H1 (cell line): ENCODE measurements at regions not wholly inside any gene's neighbourhood (a gene's known extent, or its start where the extent isn't known, plus 50 kb on each side); places are given as distances from the start of the nearest gene placed in this dataset.

Experiments
- CEBPB ChIP-seq: IDR thresholded peaks from 2 replicates; pipeline ENCODE4 v1.6.1; 2012; ENCODE audit warnings: low read depth, low read length
- CHD2 ChIP-seq: IDR thresholded peaks from 2 replicates; pipeline ENCODE4 v1.6.1; 2012; ENCODE audit warnings: low read length, improper control_type of control experiment
- RBBP5 ChIP-seq: IDR thresholded peaks from 2 replicates; pipeline ENCODE4 v1.7.1; 2012; ENCODE audit warnings: low read depth, mild to moderate bottlenecking, inconsistent platforms, low read length, moderate library complexity, borderline replicate concordance
- SIX5 ChIP-seq: IDR thresholded peaks from 2 replicates; pipeline ENCODE4 v1.6.1; 2011; ENCODE audit warnings: mild to moderate bottlenecking, low read depth, low read length
- YY1 ChIP-seq: IDR thresholded peaks from 2 replicates; pipeline ENCODE4 v1.6.1; 2011; ENCODE audit warnings: low read depth, mild to moderate bottlenecking, low read length
- TF ChIP-seq, protein P1 (sequence below): fragments of 300-600 bp; sonication (generic); IDR thresholded peaks from 2 replicates; pipeline ENCODE4 v1.7.1; 2012; ENCODE audit warnings: low read length, moderate library complexity, mild to moderate bottlenecking, inconsistent platforms; ENCODE audit not compliant: insufficient replicate concordance
- TF ChIP-seq, protein P2 (sequence below): IDR thresholded peaks from 2 replicates; pipeline ENCODE4 v1.6.1; 2011; ENCODE audit warnings: low read length, improper control_type of control experiment
- TF ChIP-seq, protein P3 (sequence below): IDR thresholded peaks from 2 replicates; pipeline ENCODE4 v1.6.1; 2012; ENCODE audit warnings: inconsistent platforms

GRCh38 chr17:33531311-33531710 lies 238.2 kb upstream of the ASIC2 start (continued):
- TF ChIP-seq, protein P1, sequence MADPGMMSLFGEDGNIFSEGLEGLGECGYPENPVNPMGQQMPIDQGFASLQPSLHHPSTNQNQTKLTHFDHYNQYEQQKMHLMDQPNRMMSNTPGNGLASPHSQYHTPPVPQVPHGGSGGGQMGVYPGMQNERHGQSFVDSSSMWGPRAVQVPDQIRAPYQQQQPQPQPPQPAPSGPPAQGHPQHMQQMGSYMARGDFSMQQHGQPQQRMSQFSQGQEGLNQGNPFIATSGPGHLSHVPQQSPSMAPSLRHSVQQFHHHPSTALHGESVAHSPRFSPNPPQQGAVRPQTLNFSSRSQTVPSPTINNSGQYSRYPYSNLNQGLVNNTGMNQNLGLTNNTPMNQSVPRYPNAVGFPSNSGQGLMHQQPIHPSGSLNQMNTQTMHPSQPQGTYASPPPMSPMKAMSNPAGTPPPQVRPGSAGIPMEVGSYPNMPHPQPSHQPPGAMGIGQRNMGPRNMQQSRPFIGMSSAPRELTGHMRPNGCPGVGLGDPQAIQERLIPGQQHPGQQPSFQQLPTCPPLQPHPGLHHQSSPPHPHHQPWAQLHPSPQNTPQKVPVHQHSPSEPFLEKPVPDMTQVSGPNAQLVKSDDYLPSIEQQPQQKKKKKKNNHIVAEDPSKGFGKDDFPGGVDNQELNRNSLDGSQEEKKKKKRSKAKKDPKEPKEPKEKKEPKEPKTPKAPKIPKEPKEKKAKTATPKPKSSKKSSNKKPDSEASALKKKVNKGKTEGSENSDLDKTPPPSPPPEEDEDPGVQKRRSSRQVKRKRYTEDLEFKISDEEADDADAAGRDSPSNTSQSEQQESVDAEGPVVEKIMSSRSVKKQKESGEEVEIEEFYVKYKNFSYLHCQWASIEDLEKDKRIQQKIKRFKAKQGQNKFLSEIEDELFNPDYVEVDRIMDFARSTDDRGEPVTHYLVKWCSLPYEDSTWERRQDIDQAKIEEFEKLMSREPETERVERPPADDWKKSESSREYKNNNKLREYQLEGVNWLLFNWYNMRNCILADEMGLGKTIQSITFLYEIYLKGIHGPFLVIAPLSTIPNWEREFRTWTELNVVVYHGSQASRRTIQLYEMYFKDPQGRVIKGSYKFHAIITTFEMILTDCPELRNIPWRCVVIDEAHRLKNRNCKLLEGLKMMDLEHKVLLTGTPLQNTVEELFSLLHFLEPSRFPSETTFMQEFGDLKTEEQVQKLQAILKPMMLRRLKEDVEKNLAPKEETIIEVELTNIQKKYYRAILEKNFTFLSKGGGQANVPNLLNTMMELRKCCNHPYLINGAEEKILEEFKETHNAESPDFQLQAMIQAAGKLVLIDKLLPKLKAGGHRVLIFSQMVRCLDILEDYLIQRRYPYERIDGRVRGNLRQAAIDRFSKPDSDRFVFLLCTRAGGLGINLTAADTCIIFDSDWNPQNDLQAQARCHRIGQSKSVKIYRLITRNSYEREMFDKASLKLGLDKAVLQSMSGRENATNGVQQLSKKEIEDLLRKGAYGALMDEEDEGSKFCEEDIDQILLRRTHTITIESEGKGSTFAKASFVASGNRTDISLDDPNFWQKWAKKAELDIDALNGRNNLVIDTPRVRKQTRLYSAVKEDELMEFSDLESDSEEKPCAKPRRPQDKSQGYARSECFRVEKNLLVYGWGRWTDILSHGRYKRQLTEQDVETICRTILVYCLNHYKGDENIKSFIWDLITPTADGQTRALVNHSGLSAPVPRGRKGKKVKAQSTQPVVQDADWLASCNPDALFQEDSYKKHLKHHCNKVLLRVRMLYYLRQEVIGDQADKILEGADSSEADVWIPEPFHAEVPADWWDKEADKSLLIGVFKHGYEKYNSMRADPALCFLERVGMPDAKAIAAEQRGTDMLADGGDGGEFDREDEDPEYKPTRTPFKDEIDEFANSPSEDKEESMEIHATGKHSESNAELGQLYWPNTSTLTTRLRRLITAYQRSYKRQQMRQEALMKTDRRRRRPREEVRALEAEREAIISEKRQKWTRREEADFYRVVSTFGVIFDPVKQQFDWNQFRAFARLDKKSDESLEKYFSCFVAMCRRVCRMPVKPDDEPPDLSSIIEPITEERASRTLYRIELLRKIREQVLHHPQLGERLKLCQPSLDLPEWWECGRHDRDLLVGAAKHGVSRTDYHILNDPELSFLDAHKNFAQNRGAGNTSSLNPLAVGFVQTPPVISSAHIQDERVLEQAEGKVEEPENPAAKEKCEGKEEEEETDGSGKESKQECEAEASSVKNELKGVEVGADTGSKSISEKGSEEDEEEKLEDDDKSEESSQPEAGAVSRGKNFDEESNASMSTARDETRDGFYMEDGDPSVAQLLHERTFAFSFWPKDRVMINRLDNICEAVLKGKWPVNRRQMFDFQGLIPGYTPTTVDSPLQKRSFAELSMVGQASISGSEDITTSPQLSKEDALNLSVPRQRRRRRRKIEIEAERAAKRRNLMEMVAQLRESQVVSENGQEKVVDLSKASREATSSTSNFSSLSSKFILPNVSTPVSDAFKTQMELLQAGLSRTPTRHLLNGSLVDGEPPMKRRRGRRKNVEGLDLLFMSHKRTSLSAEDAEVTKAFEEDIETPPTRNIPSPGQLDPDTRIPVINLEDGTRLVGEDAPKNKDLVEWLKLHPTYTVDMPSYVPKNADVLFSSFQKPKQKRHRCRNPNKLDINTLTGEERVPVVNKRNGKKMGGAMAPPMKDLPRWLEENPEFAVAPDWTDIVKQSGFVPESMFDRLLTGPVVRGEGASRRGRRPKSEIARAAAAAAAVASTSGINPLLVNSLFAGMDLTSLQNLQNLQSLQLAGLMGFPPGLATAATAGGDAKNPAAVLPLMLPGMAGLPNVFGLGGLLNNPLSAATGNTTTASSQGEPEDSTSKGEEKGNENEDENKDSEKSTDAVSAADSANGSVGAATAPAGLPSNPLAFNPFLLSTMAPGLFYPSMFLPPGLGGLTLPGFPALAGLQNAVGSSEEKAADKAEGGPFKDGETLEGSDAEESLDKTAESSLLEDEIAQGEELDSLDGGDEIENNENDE: no peak
- no peak for TF ChIP-seq SIX5
- TF ChIP-seq, protein P2, sequence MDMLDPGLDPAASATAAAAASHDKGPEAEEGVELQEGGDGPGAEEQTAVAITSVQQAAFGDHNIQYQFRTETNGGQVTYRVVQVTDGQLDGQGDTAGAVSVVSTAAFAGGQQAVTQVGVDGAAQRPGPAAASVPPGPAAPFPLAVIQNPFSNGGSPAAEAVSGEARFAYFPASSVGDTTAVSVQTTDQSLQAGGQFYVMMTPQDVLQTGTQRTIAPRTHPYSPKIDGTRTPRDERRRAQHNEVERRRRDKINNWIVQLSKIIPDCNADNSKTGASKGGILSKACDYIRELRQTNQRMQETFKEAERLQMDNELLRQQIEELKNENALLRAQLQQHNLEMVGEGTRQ: no peak
- TF ChIP-seq CHD2: no peak
- TF ChIP-seq RBBP5: no peak
- TF ChIP-seq CEBPB: no peak
- no peak for TF ChIP-seq YY1
- TF ChIP-seq, protein P3, sequence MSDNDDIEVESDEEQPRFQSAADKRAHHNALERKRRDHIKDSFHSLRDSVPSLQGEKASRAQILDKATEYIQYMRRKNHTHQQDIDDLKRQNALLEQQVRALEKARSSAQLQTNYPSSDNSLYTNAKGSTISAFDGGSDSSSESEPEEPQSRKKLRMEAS: no peak
